ENCODE measurements at regions not wholly inside any gene's neighbourhood (a gene's known extent, or its start where the extent isn't known, plus 50 kb on each side); places are given as distances from the start of the nearest gene placed in this dataset.

DNA sequence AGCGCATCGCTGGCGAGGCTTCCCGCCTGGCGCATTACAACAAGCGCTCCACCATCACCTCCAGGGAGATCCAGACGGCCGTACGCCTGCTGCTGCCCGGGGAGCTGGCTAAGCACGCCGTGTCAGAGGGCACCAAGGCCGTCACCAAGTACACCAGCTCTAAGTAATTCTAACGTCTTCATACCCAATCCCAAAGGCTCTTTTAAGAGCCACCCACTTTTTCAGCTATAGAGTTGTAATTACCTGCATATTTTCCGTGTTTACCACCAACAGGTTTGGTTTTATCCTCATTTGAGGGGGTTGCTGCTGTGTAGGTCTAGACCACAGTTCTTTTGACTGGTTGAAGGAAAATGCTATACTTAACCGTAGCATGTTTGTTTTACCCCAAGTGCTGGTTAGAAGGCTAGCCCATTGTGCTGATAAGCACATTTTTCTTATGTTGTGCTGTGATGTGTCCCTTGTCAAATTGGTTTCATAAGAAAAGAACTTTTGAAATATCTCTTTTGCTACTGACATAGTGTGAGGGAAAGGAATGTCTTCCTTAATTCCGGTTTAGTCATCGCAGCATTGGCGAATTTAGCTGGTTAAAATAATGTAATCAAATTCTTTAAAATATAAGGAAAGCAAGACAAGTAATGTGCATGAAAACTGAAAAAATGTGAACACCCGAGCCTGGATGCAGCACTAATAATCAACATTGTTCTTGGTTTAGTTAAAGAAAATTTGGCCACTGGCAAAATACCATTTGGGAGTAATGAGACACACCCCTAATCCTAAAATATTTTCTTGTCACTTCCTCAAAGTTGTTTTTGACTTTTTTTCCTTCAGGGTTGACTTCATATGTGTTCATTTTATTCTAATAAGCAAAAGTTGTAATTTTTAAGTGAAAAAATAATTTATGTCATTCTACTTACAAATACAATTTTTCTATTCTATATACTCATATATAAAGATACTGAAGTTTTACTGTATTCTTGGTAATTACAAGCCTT, 112.8 kb downstream of the HFE start:
- no peaks in the 10 kb centered on the region for H4K20me1 ChIP-seq (ENCODE audit: insufficient read depth, low read length)
- H3K27ac ChIP-seq (ENCODE audit: low read length): peak overlapping the region; percentile 100
- peaks cover 3% of the 10 kb centered on the region; the same call in 1 of the 2 replicates for H3K9me3 ChIP-seq (ENCODE audit: insufficient read depth, low read length)
- H3K9ac ChIP-seq (ENCODE audit: low read length): peak overlapping the region; percentile 86
- no peaks in the 10 kb centered on the region for H3K27me3 ChIP-seq (ENCODE audit: low read depth, low read length)
- peak overlapping the region; percentile 97 for H3K4me2 ChIP-seq (ENCODE audit: low read length)
- peaks cover 4% of the 10 kb centered on the region for H3K36me3 ChIP-seq (replicated peaks; ENCODE audit: low read depth, low read length)
- TF ChIP-seq EZH2phosphoT487 (IDR thresholded peaks at IDR 0.05; ENCODE audit: low read depth) (no peak), CTCF (IDR thresholded peaks at IDR 0.05; ENCODE audit: low read depth, low read length) (no peak)
- peak overlapping the region; percentile 83 for H3K4me3 ChIP-seq (ENCODE audit: low read length)
- no peak overlapping the region for H2AFZ ChIP-seq (ENCODE audit: low read depth, low read length)
- peaks cover 13% of the 10 kb centered on the region for H3K4me1 ChIP-seq (ENCODE audit: low read length)
- H3K79me2 ChIP-seq (ENCODE audit: low read length): peaks cover 8% of the 10 kb centered on the region

DNA sequence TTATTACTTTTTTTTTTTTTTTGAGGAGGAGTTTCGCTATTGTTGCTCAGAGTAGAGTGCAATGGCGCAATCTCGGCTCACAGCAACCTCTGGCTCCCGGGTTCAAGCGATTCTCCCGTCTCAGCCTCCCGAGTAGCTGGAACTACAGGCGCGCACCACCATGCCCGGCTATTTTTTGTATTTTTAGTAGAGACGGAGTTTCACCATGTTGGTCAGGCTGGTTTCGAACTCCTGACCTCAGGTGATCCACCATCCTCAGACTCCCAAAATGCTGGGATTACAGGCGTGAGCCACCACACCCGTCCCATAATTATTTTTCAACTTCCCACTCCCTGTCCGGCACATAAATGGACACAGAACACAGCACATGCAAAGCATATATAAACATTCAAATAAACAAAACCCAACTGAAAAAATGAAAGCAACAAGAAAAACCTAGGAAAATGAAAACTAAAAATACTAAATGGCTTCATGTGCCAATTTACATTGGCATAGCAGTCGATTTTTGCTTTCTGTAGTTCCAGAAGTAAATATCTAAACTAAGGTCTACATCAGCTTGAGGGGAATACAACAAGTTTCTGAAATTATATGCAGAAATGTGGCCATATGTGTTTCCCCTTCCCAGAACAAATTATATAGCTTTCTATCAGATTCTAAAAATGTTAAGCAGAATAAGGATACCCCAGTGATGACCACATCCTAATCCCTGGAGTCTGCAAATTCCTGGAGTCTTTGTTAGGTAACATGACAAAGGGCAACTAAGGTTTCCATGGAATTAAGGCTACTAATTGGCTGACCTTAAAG, 113.9 kb downstream of the HFE start:
- H2AFZ ChIP-seq (ENCODE audit: low read depth, low read length): no peak overlapping the region
- peaks cover 3% of the 10 kb centered on the region; the same call in 1 of the 2 replicates for H3K9me3 ChIP-seq (ENCODE audit: insufficient read depth, low read length)
- peak overlapping the region; percentile 24; the same call in 1 of the 2 replicates for H3K27ac ChIP-seq (ENCODE audit: low read length)
- H3K79me2 ChIP-seq (ENCODE audit: low read length): peaks cover 8% of the 10 kb centered on the region
- peaks cover 4% of the 10 kb centered on the region for H3K36me3 ChIP-seq (replicated peaks; ENCODE audit: low read depth, low read length)
- H3K27me3 ChIP-seq (ENCODE audit: low read depth, low read length): no peaks in the 10 kb centered on the region
- no peak for TF ChIP-seq CTCF (IDR thresholded peaks at IDR 0.05; ENCODE audit: low read depth, low read length)
- TF ChIP-seq EZH2phosphoT487 (IDR thresholded peaks at IDR 0.05; ENCODE audit: low read depth): no peak
- H3K4me2 ChIP-seq (ENCODE audit: low read length): no peak overlapping the region
- H3K9ac ChIP-seq (ENCODE audit: low read length): no peak overlapping the region
- H3K4me1 ChIP-seq (ENCODE audit: low read length): peaks cover 19% of the 10 kb centered on the region
- no peak overlapping the region for H3K4me3 ChIP-seq (ENCODE audit: low read length)
- H4K20me1 ChIP-seq (ENCODE audit: insufficient read depth, low read length): no peaks in the 10 kb centered on the region

DNA sequence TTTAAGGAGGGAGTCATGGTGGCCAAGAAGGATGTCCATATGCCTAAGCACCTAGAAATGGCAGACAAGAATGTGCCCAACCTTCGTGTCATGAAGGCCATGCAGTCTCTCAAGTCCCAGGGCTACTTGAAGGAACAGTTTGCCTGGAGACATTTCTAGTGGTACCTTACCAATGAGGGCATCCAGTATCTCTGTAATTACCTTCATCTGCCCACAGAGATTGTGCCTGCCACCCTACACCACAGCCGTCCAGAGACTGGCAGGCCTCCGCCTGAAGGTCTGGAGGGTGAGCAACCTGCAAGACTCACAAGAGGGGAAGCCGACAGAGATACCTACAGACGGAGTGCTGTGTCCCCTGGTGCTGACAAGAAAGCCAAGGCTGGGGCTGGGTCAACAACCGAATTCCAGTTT, 115.0 kb downstream of the HFE start:
- H2AFZ ChIP-seq (ENCODE audit: low read depth, low read length): no peak overlapping the region
- no peaks in the 10 kb centered on the region for H3K36me3 ChIP-seq (replicated peaks; ENCODE audit: low read depth, low read length)
- no peaks in the 10 kb centered on the region for H4K20me1 ChIP-seq (ENCODE audit: insufficient read depth, low read length)
- H3K27ac ChIP-seq (ENCODE audit: low read length): no peak overlapping the region
- TF ChIP-seq CTCF (IDR thresholded peaks at IDR 0.05; ENCODE audit: low read depth, low read length): no peak
- peaks cover 22% of the 10 kb centered on the region for H3K4me1 ChIP-seq (ENCODE audit: low read length)
- H3K27me3 ChIP-seq (ENCODE audit: low read depth, low read length): no peaks in the 10 kb centered on the region
- no peak overlapping the region for H3K9ac ChIP-seq (ENCODE audit: low read length)
- H3K4me3 ChIP-seq (ENCODE audit: low read length): no peak overlapping the region
- no peaks in the 10 kb centered on the region for H3K79me2 ChIP-seq (ENCODE audit: low read length)
- H3K4me2 ChIP-seq (ENCODE audit: low read length): no peak overlapping the region
- H3K9me3 ChIP-seq (ENCODE audit: insufficient read depth, low read length): no peaks in the 10 kb centered on the region
